A549 (cell line): ENCODE measurements at regions not wholly inside any gene's neighbourhood (a gene's known extent, or its start where the extent isn't known, plus 50 kb on each side); places are given as distances from the start of the nearest gene placed in this dataset.

Experiments
- CTCF ChIP-seq: fragments of >200 bp; sonication (Bioruptor Twin); formaldehyde crosslinking; IDR thresholded peaks from 3 replicates; pipeline ENCODE4 v1.5.1; 2016
- POLR2A ChIP-seq: IDR thresholded peaks from 2 replicates; pipeline ENCODE4 v1.6.1; 2012; ENCODE audit warnings: mild to moderate bottlenecking, low read length
- RNF2 ChIP-seq: fragments of 200-600 bp; sonication (generic); IDR thresholded peaks from 2 replicates; pipeline ENCODE4 v1.6.1; 2016; ENCODE audit warnings: low read depth, mild to moderate bottlenecking, antibody characterized with exemption, moderate library complexity, borderline replicate concordance

- TF ChIP-seq RNF2 (no peak), CTCF (no peak), POLR2A (no peak)
Measured at GRCh38 chr16:64445245-64445644, 676.6 kb downstream of the CDH11 start.
